Hepatocyte (in vitro differentiated cells): ENCODE measurements at regions not wholly inside any gene's neighbourhood (a gene's known extent, or its start where the extent isn't known, plus 50 kb on each side); places are given as distances from the start of the nearest gene placed in this dataset.
A peak's percentile ranks its signal among the peaks of the same experiment; 100 is the strongest.

ENCODE experiments used
- DNase-seq: peaks from one replicate; pipeline ENCODE4 v3.0.0-alpha.2; 2016; ENCODE audit warnings: low spot score
- H2AFZ ChIP-seq: fragments of 200-600 bp; sonication (generic); 2 replicates; pipeline ENCODE4 v1.6.0; 2016; ENCODE audit warnings: antibody characterized with exemption, mild to moderate bottlenecking
- H3K27ac ChIP-seq: fragments of 200-600 bp; sonication (generic); 2 replicates; pipeline ENCODE4 v1.5.1; 2016; ENCODE audit warnings: mild to moderate bottlenecking
- H3K27me3 ChIP-seq: fragments of 200-600 bp; sonication (generic); 2 replicates; pipeline ENCODE4 v1.6.1; 2016
- H3K36me3 ChIP-seq: fragments of 200-600 bp; sonication (generic); replicated peaks from 2 replicates; pipeline ENCODE4 v1.5.1; 2016; ENCODE audit warnings: low read depth; ENCODE audit not compliant: insufficient read depth
- H3K4me1 ChIP-seq: fragments of 200-600 bp; sonication (generic); 2 replicates; pipeline ENCODE4 v1.5.1; 2016; ENCODE audit warnings: mild to moderate bottlenecking, moderate library complexity; ENCODE audit not compliant: insufficient read depth
- H3K4me2 ChIP-seq: fragments of 200-600 bp; sonication (generic); 2 replicates; pipeline ENCODE4 v1.6.0; 2016
- H3K4me3 ChIP-seq: fragments of 200-600 bp; sonication (generic); 2 replicates; pipeline ENCODE4 v1.5.1; 2016; ENCODE audit warnings: mild to moderate bottlenecking
- H3K79me2 ChIP-seq: fragments of 200-600 bp; sonication (generic); 2 replicates; pipeline ENCODE4 v1.6.0; 2017; ENCODE audit warnings: mild to moderate bottlenecking
- H3K9me2 ChIP-seq: fragments of 200-600 bp; sonication (generic); replicated peaks from 2 replicates; pipeline ENCODE4 v1.6.0; 2017; ENCODE audit warnings: mild to moderate bottlenecking; ENCODE audit not compliant: insufficient read depth
- H3K9me3 ChIP-seq: fragments of 200-600 bp; sonication (generic); 2 replicates; pipeline ENCODE4 v1.5.1; 2016; ENCODE audit warnings: low read depth, mild to moderate bottlenecking
- H4K20me1 ChIP-seq: fragments of 200-600 bp; sonication (generic); 2 replicates; pipeline ENCODE4 v1.6.0; 2016; ENCODE audit warnings: mild to moderate bottlenecking; ENCODE audit not compliant: insufficient read depth, poor library complexity, severe bottlenecking
- EZH2 ChIP-seq: fragments of 200-600 bp; sonication (generic); IDR thresholded peaks from 2 replicates; pipeline ENCODE4 v1.6.1; 2016; ENCODE audit warnings: antibody characterized with exemption, mild to moderate bottlenecking, borderline replicate concordance
- EZH2phosphoT487 ChIP-seq: fragments of 200-600 bp; sonication (generic); IDR thresholded peaks from one replicate; pipeline ENCODE4 v1.6.1; 2018; ENCODE audit warnings: antibody characterized with exemption, mild to moderate bottlenecking, low read depth, moderate library complexity; ENCODE audit not compliant: unreplicated experiment, severe bottlenecking
- WGBS: methylation state at CpG from one replicate; pipeline ENCODE4 v1.1.6; 2016; ENCODE audit warnings: low lambda C conversion rate; ENCODE audit errors: missing lambda C conversion rate; 5-methylcytosine and 5-hydroxymethylcytosine counted together
- TF ChIP-seq, protein P1 (sequence below): fragments of 200-600 bp; sonication (generic); IDR thresholded peaks from 2 replicates; pipeline ENCODE4 v1.5.1; 2016; ENCODE audit warnings: antibody characterized with exemption, mild to moderate bottlenecking; ENCODE audit not compliant: poor library complexity

DNA sequence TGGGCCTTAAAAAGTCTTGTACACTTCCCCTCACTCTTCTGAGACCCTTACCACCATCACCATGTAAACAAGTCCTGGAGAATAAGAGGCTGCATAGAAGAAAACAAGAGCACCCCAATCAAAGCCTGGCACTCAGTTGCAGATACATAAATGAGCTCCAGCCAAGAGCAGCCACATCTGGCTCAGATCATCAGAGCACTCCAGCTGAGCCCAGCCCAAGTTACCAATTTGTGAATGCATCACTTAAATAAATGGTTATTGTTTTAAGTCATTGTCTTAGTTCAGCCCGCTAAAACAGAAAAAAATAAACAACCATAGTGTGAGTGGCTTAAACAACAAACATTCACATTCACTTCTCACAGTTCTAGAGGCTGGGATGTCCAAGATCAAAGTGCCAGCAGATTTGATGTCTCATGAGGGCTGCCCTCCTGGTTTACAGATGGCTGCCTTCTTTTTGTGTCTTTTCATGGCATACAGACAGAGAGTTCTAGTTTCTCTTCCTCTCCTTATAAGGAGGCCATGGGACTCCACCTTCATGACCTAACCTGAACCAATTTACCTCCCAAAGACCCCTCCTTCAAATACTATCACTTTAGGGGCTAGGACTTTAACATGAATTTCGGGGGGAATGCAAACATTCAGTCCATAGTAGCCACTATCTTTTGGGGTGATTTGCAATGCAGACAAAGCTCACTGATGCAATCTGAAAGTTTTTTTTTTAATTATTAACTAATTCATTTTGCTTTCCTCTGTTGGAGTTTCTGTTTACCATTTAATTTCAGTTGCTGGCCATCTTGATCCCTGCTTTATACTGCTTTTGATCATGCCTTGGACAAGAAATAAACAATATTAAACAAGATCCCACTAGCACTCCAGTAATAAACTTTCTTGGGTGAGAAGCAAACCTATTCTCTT lies 187.5 kb upstream of the ACVR2A start:
- 75% methylated on average over 2 of the region's 2 CpGs for WGBS
- H3K4me2 ChIP-seq = no peak overlapping the region
- no peaks in the 10 kb centered on the region for H3K4me1 ChIP-seq
- no peaks in the 10 kb centered on the region for H3K79me2 ChIP-seq
- no peaks in the 10 kb centered on the region for H4K20me1 ChIP-seq
- H3K9me3 ChIP-seq = no peaks in the 10 kb centered on the region
- no peaks in the 10 kb centered on the region for H3K9me2 ChIP-seq
- no peaks in the 10 kb centered on the region for H3K27me3 ChIP-seq
- no peak overlapping the region for H3K27ac ChIP-seq
- DNase-seq = no peak
- H3K4me3 ChIP-seq = no peak overlapping the region
- TF ChIP-seq EZH2phosphoT487 (no peak), EZH2 (no peak)
- TF ChIP-seq, protein P1, sequence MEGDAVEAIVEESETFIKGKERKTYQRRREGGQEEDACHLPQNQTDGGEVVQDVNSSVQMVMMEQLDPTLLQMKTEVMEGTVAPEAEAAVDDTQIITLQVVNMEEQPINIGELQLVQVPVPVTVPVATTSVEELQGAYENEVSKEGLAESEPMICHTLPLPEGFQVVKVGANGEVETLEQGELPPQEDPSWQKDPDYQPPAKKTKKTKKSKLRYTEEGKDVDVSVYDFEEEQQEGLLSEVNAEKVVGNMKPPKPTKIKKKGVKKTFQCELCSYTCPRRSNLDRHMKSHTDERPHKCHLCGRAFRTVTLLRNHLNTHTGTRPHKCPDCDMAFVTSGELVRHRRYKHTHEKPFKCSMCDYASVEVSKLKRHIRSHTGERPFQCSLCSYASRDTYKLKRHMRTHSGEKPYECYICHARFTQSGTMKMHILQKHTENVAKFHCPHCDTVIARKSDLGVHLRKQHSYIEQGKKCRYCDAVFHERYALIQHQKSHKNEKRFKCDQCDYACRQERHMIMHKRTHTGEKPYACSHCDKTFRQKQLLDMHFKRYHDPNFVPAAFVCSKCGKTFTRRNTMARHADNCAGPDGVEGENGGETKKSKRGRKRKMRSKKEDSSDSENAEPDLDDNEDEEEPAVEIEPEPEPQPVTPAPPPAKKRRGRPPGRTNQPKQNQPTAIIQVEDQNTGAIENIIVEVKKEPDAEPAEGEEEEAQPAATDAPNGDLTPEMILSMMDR = no peak
- no peak overlapping the region for H2AFZ ChIP-seq
- H3K36me3 ChIP-seq = no peaks in the 10 kb centered on the region

GRCh38 chr2:147649998-147650397 lies 194.8 kb upstream of the ACVR2A start:
- H2AFZ ChIP-seq = no peak overlapping the region
- H3K4me3 ChIP-seq = no peak overlapping the region
- no peaks in the 10 kb centered on the region for H3K9me2 ChIP-seq
- H3K4me1 ChIP-seq = peaks cover 10% of the 10 kb centered on the region
- WGBS = 76% methylated on average over 6 of the region's 6 CpGs
- H3K27ac ChIP-seq = no peak overlapping the region
- H3K27me3 ChIP-seq = no peaks in the 10 kb centered on the region
- H3K79me2 ChIP-seq = no peaks in the 10 kb centered on the region
- no peak for DNase-seq
- no peaks in the 10 kb centered on the region for H3K36me3 ChIP-seq
- H3K9me3 ChIP-seq = no peaks in the 10 kb centered on the region
- H4K20me1 ChIP-seq = no peaks in the 10 kb centered on the region
- no peak overlapping the region for H3K4me2 ChIP-seq
- TF ChIP-seq EZH2 (no peak), EZH2phosphoT487 (no peak)
- TF ChIP-seq, protein P1 = no peak

- Histone ChIP-seq H3K79me2 (no peaks in the 10 kb centered on the region), H3K27me3 (no peaks in the 10 kb centered on the region), H3K4me2 (no peak overlapping the region), H2AFZ (no peak overlapping the region), H4K20me1 (no peaks in the 10 kb centered on the region), H3K36me3 (no peaks in the 10 kb centered on the region), H3K9me3 (no peaks in the 10 kb centered on the region), H3K4me1 (peaks cover 16% of the 10 kb centered on the region), H3K9me2 (no peaks in the 10 kb centered on the region), H3K4me3 (no peak overlapping the region), H3K27ac (peak overlapping the region; percentile 11)
- WGBS = 73% methylated on average over 4 of the region's 4 CpGs
- no peak for TF ChIP-seq EZH2phosphoT487
- no peak for TF ChIP-seq EZH2
- TF ChIP-seq, protein P1 = no peak
- no peak for DNase-seq
Observed at GRCh38 chr2:147649286-147649685, 195.5 kb upstream of the ACVR2A start.
